Loucy (cell line): ENCODE measurements at regions not wholly inside any gene's neighbourhood (a gene's known extent, or its start where the extent isn't known, plus 50 kb on each side); places are given as distances from the start of the nearest gene placed in this dataset.

Source experiments
- EZH2phosphoT487 ChIP-seq: fragments of 200-600 bp; IDR thresholded peaks from 2 replicates; pipeline ENCODE4 v1.6.1; 2018; ENCODE audit warnings: antibody characterized with exemption, mild to moderate bottlenecking, moderate library complexity, borderline replicate concordance
- TF ChIP-seq, protein P1 (sequence below): fragments of 200-600 bp; sonication (generic); conservative IDR thresholded peaks from 2 replicates; pipeline ENCODE4 v1.5.1; 2014; ENCODE audit warnings: mild to moderate bottlenecking, antibody characterized with exemption, low read length

- TF ChIP-seq, protein P1, sequence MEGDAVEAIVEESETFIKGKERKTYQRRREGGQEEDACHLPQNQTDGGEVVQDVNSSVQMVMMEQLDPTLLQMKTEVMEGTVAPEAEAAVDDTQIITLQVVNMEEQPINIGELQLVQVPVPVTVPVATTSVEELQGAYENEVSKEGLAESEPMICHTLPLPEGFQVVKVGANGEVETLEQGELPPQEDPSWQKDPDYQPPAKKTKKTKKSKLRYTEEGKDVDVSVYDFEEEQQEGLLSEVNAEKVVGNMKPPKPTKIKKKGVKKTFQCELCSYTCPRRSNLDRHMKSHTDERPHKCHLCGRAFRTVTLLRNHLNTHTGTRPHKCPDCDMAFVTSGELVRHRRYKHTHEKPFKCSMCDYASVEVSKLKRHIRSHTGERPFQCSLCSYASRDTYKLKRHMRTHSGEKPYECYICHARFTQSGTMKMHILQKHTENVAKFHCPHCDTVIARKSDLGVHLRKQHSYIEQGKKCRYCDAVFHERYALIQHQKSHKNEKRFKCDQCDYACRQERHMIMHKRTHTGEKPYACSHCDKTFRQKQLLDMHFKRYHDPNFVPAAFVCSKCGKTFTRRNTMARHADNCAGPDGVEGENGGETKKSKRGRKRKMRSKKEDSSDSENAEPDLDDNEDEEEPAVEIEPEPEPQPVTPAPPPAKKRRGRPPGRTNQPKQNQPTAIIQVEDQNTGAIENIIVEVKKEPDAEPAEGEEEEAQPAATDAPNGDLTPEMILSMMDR = no peak
- no peak for TF ChIP-seq EZH2phosphoT487
Measured at GRCh38 chr2:51232027-51232426, 200.1 kb upstream of the NRXN1 start.
